ENCODE measurements at regions not wholly inside any gene's neighbourhood (a gene's known extent, or its start where the extent isn't known, plus 50 kb on each side); places are given as distances from the start of the nearest gene placed in this dataset.
"Not testable (repeated sequence)": the region's sequence is repeated elsewhere in the genome, so short reads cannot be mapped to it uniquely, and the experiment has no call there.

- Mint-ChIP-seq H3K27me3 (ENCODE audit: unreplicated experiment) (no peaks in the 10 kb centered on the region), H3K9me3 (ENCODE audit: unreplicated experiment) (peaks cover 35% of the 10 kb centered on the region), H3K36me3 (ENCODE audit: unreplicated experiment) (no peaks in the 10 kb centered on the region)
Measured at GRCh38 chrX:97907791-97908190, 1024.1 kb downstream of the RPA4 start.

GRCh38 chrX:97909245-97909644, 1025.5 kb downstream of the RPA4 start:
- no peaks in the 10 kb centered on the region for H3K36me3 Mint-ChIP-seq (ENCODE audit: unreplicated experiment)
- peaks cover 41% of the 10 kb centered on the region for H3K9me3 Mint-ChIP-seq (ENCODE audit: unreplicated experiment)
- no peak for DNase-seq (ENCODE audit: extremely low spot score, unreplicated experiment)
- TF ChIP-seq CTCF (IDR thresholded peaks at IDR 0.05) = no peak
- H3K4me1 Mint-ChIP-seq (ENCODE audit: unreplicated experiment) = no peaks in the 10 kb centered on the region
- H3K27ac Mint-ChIP-seq (ENCODE audit: unreplicated experiment) = no peak overlapping the region
- H3K4me3 Mint-ChIP-seq (ENCODE audit: unreplicated experiment) = no peak overlapping the region
- no peaks in the 10 kb centered on the region for H3K27me3 Mint-ChIP-seq (ENCODE audit: unreplicated experiment)

More at GRCh38 chrX:97907791-97908190, 1024.1 kb downstream of the RPA4 start:
- TF ChIP-seq CTCF (IDR thresholded peaks at IDR 0.05) = no peak
- H3K4me3 Mint-ChIP-seq (ENCODE audit: unreplicated experiment) = no peak overlapping the region
- H3K4me1 Mint-ChIP-seq (ENCODE audit: unreplicated experiment) = no peaks in the 10 kb centered on the region
- no peak overlapping the region for H3K27ac Mint-ChIP-seq (ENCODE audit: unreplicated experiment)
- no peak for DNase-seq (ENCODE audit: extremely low spot score, unreplicated experiment)

- H3K36me3 Mint-ChIP-seq (ENCODE audit: unreplicated experiment); H3K4me1 Mint-ChIP-seq (ENCODE audit: unreplicated experiment): not testable (repeated sequence)
Measured at GRCh38 chrX:97915390-97915789, 1031.7 kb downstream of the RPA4 start.

GRCh38 chrX:97921223-97921622, 1037.5 kb downstream of the RPA4 start:
- not testable (repeated sequence) for DNase-seq (ENCODE audit: extremely low spot score, unreplicated experiment); H3K4me3 Mint-ChIP-seq (ENCODE audit: unreplicated experiment); H3K27ac Mint-ChIP-seq (ENCODE audit: unreplicated experiment); H3K27me3 Mint-ChIP-seq (ENCODE audit: unreplicated experiment); H3K4me1 Mint-ChIP-seq (ENCODE audit: unreplicated experiment); H3K36me3 Mint-ChIP-seq (ENCODE audit: unreplicated experiment)
- H3K9me3 Mint-ChIP-seq (ENCODE audit: unreplicated experiment) = peaks cover 44% of the 10 kb centered on the region

More at GRCh38 chrX:97915390-97915789, 1031.7 kb downstream of the RPA4 start:
- DNase-seq (ENCODE audit: extremely low spot score, unreplicated experiment); H3K27me3 Mint-ChIP-seq (ENCODE audit: unreplicated experiment); H3K27ac Mint-ChIP-seq (ENCODE audit: unreplicated experiment); H3K4me3 Mint-ChIP-seq (ENCODE audit: unreplicated experiment): not testable (repeated sequence)
- peaks cover 43% of the 10 kb centered on the region for H3K9me3 Mint-ChIP-seq (ENCODE audit: unreplicated experiment)

GRCh38 chrX:97931586-97931985, 1047.9 kb downstream of the RPA4 start:
- no peak for DNase-seq (ENCODE audit: extremely low spot score, unreplicated experiment)
- Mint-ChIP-seq H3K27ac (ENCODE audit: unreplicated experiment) (no peak overlapping the region), H3K36me3 (ENCODE audit: unreplicated experiment) (no peaks in the 10 kb centered on the region), H3K27me3 (ENCODE audit: unreplicated experiment) (no peaks in the 10 kb centered on the region), H3K4me1 (ENCODE audit: unreplicated experiment) (no peaks in the 10 kb centered on the region), H3K9me3 (ENCODE audit: unreplicated experiment) (no peaks in the 10 kb centered on the region), H3K4me3 (ENCODE audit: unreplicated experiment) (no peak overlapping the region)
- no peak for TF ChIP-seq CTCF (IDR thresholded peaks at IDR 0.05)

GRCh38 chrX:97936296-97936695, 1052.6 kb downstream of the RPA4 start:
- H3K4me3 Mint-ChIP-seq (ENCODE audit: unreplicated experiment) = no peak overlapping the region
- no peaks in the 10 kb centered on the region for H3K36me3 Mint-ChIP-seq (ENCODE audit: unreplicated experiment)
- H3K4me1 Mint-ChIP-seq (ENCODE audit: unreplicated experiment) = no peaks in the 10 kb centered on the region
- no peak overlapping the region for H3K27ac Mint-ChIP-seq (ENCODE audit: unreplicated experiment)
- no peaks in the 10 kb centered on the region for H3K27me3 Mint-ChIP-seq (ENCODE audit: unreplicated experiment)
- no peaks in the 10 kb centered on the region for H3K9me3 Mint-ChIP-seq (ENCODE audit: unreplicated experiment)
- DNase-seq (ENCODE audit: extremely low spot score, unreplicated experiment) = no peak
- TF ChIP-seq CTCF (IDR thresholded peaks at IDR 0.05) = no peak

All from osteocyte (in vitro differentiated cells).